NCI-H446 treated with DMSO at 0.1 percent for 48 hours (cell line): ENCODE measurements at regions not wholly inside any gene's neighbourhood (a gene's known extent, or its start where the extent isn't known, plus 50 kb on each side); places are given as distances from the start of the nearest gene placed in this dataset.
"Not testable (repeated sequence)": the region's sequence is repeated elsewhere in the genome, so short reads cannot be mapped to it uniquely, and the experiment has no call there.

Experiments
- DNase-seq: peaks from one replicate; lab custom pipeline; 2025; lab: John Stamatoyannopoulos, UW

- DNase-seq: no peak
These were observed 163.5 kb downstream of the C9orf50 start for GRCh38 chr9:129457325-129457779.

DNA sequence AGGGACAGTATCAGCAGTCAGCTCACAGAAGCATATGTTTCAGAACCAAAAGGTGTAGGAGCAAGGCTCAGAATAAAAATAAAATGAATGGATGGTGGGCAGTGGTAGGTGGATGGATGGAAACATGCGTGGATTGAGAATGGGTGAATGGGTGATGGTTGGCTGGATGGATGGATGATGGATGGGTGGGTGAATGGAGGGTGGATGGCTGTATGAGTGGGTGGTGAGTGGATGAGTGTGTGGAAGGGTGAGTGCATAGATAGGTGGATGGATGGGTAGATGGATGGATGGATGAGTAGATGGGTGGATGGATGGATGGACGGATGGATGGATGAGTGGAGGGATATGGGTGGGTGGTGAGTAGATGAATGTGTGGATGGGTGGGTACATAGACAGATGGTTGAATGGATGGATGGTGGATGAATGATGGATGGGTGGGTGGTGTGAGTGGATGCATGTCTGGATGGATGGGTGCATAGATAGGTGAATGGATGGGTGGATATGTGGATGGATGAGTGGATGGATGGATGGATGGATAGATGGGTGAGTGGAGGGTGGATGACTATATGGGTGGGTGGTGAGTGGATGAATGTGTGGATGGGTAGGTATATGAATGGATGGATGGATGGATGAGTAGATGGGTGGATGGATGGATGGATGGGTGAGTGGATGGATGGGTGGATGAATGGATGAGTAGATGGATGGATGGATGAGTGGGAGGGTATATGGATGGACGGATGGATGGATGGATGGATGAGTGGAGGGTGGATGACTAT, 164.2 kb downstream of the C9orf50 start:
- no peak for DNase-seq

GRCh38 chr9:129455151-129455995, 165.5 kb downstream of the C9orf50 start:
- no peak for DNase-seq

DNA sequence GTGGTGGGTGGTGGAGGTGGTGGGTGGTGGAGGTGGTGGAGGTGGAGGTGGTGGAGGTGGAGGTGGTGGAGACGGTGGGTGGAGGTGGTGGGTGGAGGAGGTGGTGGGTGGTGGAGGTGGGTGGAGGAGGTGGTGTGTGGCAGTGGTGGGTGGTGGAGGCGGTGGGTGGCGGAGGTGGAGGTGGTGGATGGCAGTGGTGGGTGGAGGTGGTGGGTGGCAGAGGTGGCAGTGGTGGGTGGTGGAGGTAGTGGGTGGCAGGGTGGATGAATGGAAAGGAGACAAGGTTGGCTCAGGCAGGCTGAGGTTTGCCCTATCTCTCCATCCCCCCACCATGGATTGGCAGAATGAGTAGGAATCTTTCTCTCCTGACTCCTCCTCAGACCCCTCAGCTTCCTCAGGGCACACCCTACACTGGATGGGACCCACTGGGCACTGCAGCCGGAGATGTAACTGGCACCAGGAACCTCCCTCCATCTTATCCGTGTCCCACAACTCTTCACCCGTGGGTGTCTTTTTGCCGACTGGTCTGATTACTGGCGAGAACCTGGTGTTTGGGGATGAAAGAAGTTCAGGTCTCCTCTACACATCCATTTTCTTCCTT, 166.3 kb downstream of the C9orf50 start:
- no peak for DNase-seq

GRCh38 chr9:129453734-129454133, 167.2 kb downstream of the C9orf50 start:
- no peak for DNase-seq

- no peak for DNase-seq
These were observed 169.2 kb downstream of the C9orf50 start for GRCh38 chr9:129451669-129452068.

- DNase-seq: no peak
These were observed 169.7 kb downstream of the C9orf50 start for GRCh38 chr9:129451089-129451656.

DNA sequence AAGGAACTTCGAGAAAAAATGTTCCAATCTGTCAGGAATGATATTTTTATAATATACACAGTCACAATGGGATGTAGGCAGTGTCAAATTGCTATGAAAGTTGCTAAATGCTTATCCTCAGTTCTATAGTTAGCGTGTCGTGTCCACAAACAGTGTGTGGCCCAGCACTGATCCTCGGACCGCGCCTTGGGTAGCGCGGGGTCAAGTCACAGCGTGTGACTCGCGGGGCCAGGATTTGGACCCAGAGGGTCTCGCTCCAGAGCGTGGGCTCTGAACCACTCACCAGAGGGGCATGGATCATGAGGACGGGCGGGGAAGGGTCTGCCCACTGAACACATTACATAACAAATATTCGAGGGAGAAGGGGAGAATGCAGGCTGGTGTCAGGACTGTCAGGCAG, 171.8 kb downstream of the C9orf50 start:
- DNase-seq: no peak

GRCh38 chr9:129446828-129447550, 173.9 kb downstream of the C9orf50 start:
- no peak for DNase-seq

- no peak for DNase-seq
These were observed 175.1 kb downstream of the C9orf50 start for GRCh38 chr9:129445794-129446306.

- DNase-seq: not testable (repeated sequence)
These were observed 177.3 kb downstream of the C9orf50 start for GRCh38 chr9:129443515-129444164.

- no peak for DNase-seq
These were observed 177.9 kb downstream of the C9orf50 start for GRCh38 chr9:129442803-129443511.

GRCh38 chr9:129441852-129442251, 179.0 kb downstream of the C9orf50 start:
- no peak for DNase-seq

GRCh38 chr9:129440435-129441186, 180.3 kb downstream of the C9orf50 start:
- DNase-seq: no peak

DNA sequence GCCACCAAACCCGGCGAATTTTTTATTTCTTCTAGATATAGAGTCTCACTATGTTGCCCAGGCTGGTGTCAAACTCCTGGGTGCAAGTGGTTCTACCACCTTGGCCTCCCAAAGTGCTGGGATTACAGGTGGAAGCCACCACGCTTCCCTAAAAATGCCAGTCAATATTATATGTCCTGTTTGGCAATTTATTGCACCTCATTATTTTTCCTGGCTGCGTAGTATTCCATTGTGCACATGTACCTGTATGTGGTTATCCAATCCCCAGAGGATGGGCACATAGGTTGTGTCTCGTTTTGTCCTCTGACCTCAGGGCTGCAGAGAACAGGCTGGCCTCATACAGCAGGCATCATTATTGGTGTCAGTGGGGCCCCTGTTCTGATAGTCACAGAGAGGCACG, 181.7 kb downstream of the C9orf50 start:
- no peak for DNase-seq

DNA sequence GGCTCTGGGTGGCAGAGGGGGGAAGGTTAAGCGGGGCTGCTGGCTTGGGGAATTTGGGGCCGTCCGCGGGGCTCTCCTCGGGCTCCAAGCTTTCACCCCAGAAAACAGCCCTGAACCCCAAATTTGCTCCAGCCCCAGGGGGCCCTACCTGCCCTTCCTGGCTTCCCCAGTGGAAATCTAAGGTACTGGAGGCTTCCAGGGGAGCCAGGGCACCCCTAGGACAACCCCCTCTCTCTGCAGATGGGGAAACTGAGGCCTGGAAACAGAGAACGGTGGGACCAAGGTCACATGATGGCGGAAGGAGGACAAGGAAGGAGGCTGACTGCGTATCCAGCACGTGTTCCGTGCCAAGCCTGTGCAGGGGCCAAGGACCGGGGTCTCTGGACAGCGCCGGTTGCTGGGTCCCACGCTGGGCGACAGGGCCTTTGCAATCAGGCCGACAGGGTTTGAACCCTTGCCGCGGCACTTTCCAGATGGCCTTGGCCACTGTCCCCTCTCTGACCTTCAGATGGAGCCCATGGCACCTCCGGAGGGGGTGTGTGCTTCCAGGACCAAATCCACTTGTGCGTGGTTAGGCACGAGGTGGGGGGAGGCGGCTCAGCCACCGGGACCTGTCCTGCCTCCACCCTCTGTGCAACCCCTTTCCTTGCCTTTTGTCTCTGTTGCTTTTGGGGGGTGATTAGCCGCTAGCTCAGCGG, 183.1 kb downstream of the C9orf50 start:
- DNase-seq: no peak

DNA sequence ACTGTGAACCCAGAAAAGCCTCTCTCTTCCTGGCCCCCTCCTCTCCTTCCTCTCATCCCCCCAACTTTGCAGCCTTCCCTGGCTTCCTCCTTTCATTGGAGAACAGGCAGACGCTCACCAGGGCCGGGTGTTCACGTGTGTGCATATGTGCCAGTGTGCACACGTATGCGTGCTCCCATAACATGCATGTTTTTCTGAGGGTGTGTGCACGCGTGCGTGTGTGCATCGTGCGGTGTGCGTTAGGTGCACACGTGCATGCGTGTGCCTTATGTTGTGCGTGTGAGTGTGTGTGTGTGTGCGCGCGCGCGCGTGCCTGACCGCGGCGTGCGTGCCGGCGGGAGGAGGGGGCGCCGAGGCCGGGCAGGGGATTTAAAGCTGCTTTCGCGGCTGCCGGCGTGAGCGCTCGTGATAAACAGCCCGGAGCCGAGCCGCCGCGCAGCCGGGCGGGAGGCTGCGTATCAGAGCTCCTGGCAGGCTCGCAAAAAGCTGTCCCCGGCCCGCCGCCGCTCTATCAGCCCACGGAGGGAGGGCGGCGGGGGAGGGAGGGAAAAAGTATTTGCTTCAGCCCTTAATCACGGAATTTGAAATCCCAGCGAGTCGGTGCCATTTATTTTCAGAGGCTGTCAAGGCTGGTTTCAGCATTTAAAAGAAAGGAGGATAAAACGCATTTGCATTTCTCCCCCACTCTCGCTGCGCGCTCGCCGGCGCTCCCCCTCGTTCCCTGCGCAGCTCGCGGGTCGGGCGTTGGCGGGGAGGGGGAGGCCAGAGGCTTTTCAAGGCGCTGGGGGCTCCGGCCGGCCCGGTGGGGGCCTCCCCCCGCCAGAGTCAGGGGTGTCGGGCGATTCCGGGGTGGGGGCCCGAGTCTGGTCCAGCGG, 183.9 kb downstream of the C9orf50 start:
- no peak for DNase-seq
